GM19324 (cell line): ENCODE measurements at regions not wholly inside any gene's neighbourhood (a gene's known extent, or its start where the extent isn't known, plus 50 kb on each side); places are given as distances from the start of the nearest gene placed in this dataset.

ENCODE experiments used
- ATAC-seq: cut with Tn5 transposase; IDR thresholded peaks from one replicate; pipeline ENCODE4 v1.9.1; 2021; ENCODE audit warnings: mild to moderate bottlenecking, moderate library complexity; ENCODE audit not compliant: unreplicated experiment, low FRiP score

DNA sequence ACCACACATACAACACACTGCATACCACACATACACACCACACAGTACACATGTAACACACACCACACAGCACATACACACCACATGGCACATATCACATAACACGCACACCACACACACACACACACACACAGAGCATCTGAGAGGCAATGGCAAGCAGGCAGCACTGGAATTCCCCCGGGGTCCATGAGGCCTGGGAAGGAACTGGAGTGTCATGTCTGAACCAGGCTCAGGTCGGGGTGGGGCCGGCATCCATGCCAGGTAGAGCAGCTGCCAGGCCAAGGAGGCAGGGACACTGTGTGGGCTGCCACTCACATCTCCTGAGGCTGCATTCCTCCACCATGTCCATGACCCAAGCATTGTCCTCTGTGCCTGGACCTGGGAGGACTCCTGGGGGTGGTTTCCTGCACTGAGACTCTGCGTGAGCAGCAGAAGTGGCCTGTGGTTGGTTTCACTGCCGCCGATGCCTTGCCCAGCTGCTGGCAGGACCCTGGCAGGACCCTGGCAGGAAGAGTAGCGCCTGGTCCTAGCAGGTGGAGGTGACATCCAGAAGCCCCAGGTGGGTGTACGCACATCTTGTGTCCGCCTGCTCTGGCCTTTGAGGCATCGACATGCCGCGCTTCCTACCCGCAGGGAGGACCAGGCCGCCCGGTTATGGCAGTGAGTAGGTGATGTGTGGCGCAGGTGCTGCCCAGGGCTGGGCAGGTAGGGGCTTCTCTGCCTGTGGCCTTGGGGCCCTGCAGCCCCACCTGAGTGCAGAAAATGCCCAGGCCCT, 1280.4 kb downstream of the TBC1D22A start:
- no peak for ATAC-seq

DNA sequence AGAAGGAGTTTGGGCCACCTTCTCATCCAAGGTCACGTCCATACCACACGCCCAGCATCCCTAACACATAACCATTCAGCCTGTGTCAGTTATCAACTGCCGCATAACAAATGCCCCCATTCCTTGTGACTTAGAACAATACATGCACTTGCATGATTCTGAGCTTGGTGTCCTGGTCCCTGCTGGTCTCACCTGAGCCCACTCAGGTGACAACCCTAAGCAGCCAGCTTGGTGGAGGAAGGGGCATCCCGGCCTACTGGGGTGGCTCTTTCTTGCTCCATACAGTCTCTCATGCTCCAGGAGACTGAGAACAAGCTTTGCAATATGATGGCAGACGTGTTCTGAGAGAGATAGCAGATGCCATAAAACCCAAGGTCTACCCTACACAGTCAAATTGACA, 1276.9 kb downstream of the TBC1D22A start:
- no peak for ATAC-seq

DNA sequence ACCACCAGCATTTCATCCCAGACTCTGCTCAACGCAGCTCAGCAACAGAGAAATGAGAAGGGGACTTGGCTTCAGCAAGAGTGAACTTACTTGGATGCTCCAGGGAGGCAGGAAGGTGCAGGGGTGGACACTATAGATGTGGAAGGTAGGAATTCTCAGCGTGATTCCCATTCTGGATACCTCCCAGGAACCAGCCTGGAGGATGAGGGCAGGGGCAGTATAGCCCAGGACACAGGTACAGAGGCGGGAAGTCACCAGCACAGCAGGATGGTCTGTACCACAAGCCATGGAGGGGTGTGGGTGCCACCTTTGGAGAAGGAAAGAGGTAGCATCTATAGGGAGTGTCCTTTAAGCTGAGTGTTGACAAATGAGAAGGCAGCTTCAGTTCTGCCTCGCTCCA, 1275.2 kb downstream of the TBC1D22A start:
- ATAC-seq, result no peak

DNA sequence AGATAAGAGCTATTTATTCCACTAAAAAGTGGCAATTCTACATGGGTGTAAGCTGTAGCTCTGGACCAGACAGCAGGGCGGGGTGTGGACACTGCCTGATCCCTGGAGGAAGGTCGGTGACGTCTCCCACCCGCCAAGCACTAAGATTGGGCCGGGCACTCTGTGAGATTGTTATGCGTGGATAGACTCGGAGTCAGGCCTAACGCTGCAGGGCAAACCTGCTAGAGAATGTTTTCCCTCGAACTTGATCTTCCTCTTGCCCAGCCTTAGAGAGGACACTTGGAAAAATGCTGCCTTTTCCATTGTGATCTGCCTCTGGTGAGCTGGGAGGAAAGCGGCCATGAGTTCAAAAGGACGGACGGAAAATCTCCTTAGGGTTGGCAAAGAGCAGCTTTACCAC, 1273.4 kb downstream of the TBC1D22A start:
- ATAC-seq, result no peak

DNA sequence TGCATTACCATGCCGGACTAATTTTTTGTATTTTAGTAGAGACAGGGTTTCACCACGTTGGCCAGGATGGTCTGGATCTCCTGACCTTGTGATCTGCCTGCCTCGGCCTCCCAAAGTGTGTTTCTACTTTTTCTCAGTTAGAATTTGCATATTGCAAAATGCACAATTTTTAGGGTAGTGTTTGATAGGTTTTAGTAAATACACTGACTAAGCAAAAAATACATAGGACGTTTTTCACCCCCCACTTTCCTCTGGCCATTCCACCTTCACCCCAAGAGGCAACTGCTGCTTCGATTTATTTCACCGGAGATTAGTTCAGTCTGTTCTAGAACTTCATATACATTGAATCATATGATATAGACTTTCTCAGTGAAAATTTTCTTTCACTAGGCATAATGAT, 1269.1 kb downstream of the TBC1D22A start:
- ATAC-seq, result no peak

DNA sequence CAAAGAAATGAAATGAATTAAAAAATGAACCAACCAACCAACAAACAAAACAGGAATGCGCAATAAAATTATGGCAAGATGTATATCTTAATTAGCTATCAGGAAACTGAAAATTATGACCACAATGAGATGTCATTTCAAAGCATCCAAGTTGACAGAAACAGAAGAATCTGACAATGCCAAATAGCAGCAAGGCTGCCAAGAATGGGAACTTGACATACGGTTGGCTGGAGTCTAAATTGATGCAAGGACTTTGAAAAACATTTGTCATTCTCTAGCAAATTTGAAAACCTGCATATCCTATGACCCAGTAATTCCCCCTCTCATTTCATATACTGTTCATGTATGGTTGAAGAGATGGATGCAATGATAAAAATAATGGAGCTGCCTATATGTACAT, 1262.6 kb downstream of the TBC1D22A start:
- ATAC-seq, result no peak

DNA sequence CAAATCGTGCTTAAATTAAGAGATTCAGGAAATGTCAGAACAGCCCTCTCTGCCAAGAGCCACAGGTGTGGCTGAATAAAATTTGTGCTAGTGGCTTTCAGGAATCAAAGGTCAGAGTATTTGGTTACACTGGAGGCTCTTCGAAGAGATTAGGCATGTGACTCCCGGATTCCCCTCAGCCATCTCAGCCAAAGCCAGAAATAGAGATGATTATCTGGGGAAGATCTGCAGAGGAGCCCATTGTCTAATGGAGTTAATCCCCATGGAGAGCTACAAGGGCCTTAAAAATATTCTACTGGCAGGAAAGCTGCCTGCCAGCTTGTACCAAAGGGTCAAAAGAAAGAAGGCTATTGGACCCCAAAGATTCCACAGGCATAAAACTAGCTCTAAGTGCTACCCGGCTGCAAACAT, 1259.5 kb downstream of the TBC1D22A start:
- no peak for ATAC-seq

DNA sequence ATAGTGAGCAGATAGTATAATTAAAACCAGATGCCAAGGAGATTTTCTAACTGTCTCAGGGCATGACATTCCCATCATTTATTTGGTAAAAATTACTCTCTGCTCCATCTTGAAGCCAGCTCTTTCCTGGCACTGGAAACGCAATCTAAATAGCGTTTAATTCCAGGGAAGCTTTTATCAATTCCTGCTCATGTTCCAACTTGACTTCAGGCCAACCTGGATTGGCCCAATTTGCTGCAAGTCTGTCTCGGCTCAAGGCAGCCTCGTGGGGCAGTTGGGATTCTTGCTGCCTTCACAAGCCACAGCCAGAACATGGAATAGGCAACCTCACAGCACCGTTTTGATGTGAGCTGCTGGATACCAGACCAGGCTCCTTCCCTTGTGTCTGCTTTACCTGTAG, 1255.9 kb downstream of the TBC1D22A start:
- no peak for ATAC-seq

DNA sequence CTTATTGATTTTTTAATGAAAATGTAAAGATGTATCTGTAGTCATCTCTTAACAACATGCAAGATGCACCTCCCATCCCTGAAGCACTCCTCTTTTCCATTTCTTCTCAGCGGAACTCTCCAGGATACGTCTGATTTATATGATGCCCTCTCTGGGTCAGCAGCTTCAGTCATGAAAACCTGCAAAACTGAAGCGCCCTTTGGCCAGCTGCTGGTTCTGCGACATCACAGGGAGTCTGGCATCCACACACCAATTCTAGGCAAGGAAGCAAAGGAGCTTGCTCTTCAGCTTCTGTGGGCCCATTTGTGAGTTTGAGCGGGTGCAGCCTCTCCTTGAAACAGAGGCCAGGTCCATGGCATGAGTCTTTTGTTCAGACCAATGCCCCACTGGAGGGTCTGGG, 1253.3 kb downstream of the TBC1D22A start:
- ATAC-seq, result no peak

DNA sequence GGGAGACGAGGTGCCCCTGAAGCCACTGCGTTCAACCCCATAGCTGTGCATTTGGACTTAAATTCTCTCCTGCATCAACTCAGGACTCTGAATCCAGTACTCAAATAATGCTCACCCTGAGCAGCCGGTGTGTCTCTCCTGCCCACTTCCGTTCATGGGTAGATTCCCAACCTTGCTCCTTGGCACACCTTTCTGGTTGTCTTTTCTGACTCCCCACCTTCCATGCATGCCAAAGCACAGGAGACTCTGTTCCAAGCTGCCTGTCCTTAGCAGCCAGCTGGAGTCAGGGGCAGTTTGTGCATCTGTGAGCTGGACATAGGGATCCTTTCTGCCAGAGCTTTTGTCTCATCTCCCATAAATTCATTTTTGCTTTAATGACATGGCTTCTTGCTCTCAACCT, 1242.5 kb downstream of the TBC1D22A start:
- no peak for ATAC-seq

DNA sequence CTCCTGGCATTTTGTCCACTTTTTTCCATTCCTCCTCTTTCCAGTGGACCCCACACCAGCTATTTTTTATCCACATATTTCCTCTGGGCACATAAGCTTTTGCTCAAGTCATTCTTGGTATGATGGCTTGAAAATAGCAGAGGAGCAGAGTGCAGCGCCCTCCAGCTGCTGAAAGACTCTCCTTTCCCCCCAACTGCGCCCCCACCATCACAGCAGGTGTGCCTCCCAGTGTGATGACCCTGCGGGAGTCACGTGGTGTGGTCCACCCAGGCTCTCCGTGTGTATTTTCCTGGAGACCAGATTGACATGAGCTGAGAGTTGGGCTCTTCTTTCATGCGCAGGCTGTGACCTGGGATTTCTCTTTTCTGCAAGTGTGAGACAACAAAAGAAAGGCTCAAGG, 1241.6 kb downstream of the TBC1D22A start:
- no peak for ATAC-seq

DNA sequence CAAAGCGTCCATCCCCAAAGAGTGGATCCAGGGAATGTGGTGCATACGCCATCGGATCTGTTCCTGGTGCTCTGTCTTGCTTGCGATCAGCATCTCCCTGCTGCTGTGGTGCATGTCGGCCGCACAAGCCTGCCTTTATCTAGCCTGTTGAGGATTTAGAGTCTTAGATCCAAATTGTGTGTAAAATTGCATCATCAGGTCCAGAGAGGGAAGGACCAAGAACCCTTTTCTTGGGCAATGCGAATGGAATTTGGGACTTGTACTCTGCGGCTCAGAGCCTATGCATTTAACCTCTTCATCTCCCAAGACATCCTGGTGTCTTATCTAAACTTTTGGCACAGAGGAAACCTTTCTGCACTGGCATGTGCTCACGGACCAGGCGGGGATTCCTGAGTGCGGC, 1238.7 kb downstream of the TBC1D22A start:
- ATAC-seq, result no peak

DNA sequence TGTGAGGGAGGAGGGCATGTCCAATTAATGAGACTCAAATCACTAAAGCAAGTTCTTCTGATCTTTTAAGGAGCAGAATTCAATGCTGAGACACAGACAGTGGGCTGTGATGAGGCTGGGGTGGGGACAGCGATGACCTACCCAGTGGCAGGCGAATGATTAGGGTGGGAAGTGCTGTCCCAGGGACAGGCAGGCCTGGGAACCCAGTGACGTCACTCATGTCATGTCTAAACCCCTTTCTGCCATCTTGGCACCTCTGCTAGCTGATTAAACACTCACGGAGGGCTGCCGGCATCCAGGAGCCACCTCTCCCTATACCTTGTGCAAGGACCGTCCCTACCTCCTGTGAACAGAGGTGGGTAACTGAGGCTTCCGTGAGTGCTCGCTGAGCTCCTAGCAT, 1235.2 kb downstream of the TBC1D22A start:
- ATAC-seq, result no peak

DNA sequence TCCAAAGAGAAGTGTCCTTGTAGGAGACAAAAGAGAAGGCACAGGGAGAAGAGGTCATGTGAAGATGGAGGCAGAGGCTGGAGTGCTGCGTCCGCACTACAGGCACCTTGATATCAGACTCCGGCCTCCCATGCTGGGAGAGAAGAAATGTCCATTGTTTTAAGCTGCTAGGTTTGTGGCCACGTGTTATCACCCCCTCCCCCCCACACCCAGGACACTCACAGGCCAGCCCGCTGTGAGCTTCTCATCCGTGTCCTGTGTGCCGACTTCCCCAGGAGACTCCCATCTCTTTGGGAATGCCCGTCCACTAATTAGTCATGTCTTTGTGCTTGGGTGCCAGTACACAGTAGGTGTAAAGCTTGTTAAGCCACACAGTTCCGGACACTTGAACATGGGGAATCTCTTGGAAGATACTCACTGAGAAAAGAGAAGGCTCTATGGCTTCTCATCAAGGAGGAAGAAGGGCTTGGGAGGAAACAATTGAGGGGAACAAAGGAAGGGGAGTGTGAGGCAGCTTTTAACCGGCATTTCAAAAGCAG, 1234.7 kb downstream of the TBC1D22A start:
- no peak for ATAC-seq

DNA sequence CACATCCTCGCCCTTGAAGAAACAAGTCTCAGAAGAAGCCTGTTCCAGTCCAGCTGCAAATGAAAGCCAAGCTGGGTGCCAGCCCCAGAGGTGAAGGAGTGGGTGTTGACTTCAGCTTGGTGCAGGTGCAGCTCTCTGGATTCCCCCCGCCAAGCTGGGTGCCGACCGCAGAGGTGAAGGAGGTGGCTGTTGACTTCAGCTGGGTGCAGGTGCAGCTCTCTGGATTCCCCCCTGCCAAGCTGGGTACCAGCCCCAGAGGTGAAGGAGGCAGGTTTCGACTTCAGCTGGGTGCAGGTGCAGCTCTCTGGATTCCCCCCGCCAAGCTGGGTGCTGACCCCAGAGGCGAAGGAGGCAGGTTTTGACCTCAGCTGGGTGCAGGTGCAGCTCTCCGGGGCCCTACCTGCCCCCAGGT, 1234.0 kb downstream of the TBC1D22A start:
- ATAC-seq, result peak; percentile 64

DNA sequence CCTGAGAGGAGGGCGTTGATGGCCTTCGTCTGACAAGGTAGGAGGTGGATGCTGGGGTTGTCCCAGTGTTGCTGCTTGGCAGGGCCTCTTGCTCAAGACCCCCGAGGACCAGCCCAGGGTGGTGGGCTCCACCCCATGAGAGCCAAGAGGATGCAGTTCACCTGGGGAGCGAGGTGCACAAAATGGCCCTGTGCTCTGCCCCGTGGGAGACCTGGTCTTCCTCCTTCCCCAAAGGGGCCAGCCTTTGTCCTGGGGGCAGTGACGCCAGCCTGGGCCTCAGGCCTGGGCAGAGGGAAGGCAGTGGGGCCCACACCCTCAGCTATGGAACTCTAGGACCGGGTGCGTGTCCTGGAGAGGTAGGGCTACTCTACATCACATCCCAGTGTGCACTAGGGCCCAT, 1233.3 kb downstream of the TBC1D22A start:
- ATAC-seq, result no peak

DNA sequence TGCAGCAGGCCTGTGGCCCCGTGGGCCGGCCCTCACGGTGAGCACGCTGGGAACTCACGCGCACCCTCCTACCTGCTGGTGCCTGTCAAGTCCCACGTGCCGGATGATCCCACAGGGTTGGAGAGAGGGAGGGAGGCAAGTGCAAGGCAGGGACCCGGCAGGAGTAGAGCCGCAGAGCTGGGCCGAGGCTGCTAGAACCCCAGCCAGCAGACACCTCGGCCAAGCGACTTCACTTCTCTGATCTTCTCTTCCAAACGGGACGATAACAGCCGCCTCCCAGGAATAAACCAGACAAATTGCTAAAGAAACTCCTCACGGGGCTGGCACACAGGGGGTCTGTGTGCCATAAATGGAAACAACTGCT, 1232.8 kb downstream of the TBC1D22A start:
- ATAC-seq, result no peak

DNA sequence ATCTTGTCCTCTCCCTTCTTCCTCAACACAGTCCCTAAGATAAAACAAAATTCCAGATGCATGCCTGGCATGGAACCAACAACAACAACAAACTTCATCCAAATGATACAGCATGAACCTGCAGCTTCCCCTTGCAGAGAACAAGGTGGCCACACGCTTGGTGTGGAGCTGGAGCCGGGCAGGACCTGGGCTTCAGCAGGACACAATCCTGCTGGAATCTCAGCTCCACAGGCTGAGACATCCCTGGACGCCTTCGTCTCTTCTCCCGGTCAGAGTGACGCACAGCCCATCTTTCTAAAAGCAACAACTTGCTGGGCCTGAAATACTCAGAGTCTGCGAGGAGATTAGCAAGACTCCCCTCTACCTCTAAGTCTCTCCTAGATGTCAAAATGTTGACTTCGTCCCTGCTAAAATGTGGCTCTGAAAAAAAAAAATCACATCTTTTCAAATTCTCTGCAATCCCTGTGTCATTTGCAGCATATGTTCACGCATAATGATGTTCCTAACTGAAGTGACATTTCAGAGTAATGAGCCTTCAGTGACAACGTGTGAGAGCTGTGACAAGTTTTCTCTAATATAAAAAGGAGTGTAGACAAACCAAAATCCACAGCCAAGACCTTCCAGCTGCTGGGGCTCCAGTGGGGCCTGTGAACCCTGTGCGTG, 1232.3 kb downstream of the TBC1D22A start:
- no peak for ATAC-seq

DNA sequence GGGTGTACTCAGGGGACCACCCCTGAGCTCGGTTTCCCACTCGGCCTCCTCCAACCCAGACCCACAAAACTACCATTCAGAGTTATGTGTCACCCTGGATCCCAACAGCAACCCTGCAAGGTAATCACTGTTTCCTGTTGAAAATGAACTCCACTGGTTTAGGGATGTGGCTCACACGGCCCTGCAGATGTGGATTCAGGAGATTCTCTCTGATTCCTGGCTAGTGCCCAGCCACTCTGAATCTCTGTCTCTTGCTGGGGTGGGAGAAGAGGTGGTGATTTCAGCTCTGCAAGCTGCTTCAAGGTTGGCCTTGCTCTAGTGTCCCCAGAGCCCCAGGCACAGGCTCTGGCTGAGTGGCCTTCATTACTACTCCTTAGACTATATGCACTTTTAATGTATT, 1231.6 kb downstream of the TBC1D22A start:
- no peak for ATAC-seq

DNA sequence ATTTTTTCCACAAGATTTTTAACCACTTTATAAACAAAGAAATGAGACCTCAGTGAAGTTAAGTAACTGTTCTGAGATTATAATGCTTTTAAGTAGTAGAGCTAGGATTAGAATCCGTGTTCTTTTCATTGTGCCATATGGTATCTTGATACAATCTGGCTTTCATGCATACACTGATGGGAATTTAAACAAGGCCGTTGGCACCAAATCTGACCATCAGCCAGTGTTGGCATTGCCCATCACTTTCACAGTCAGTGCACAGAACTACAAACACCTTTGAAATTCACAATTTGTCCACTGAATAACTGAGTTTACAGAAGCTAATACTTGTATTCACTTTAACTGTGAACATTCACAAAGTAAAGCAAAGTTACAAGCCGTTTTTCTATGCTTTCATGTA, 1228.0 kb downstream of the TBC1D22A start:
- ATAC-seq, result no peak

DNA sequence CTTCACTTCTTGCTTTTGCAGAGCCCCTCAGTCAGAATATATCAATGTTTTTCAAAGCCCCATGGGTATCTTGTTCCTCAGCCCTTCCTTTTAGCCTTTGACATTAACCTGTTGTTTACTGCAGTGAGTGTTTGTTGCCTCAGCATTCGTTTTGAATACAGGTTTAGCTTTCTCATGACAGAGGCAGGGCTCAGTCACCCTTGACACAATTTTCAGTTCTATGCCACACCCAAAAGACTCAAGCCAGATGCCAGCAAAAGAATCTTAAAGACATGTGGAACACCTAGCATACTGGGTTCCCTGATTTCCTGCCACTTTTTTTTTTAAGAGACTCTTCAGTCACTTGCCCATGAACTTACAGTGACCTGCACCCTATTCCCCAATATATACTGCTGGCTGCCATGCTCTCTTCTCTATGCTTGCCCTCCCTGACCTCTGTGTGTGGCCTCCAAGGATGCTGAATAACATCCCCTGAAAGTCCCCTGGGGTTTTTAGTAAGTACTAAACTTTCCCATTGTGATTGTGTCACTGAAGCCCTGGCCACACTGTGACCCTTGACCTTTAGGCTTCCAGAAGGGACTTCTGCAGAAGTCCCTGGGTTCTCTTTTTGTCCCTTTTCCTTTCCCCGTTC, 1225.5 kb downstream of the TBC1D22A start:
- no peak for ATAC-seq

DNA sequence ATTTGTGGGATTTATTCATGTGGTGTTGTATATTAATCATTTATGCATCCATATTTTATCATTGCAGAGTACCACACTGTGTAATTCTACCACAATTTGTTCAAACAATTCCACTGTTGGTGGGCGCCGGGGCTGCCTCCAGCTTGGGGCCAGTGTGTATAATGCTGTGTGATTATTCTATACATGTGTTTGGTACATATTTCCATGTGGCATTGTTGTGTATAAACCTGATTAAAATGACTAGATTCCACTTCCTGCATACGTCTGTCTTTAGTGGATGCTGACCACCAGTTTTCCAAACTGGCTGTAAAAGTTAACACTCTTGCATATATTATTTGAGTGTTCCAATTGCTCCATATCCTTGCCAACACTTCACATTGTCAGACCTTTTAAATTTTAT, 1213.8 kb downstream of the TBC1D22A start:
- ATAC-seq, result no peak
